Suprapubic skin (tissue), 4 donors: ENCODE measurements at regions not wholly inside any gene's neighbourhood (a gene's known extent, or its start where the extent isn't known, plus 50 kb on each side); places are given as distances from the start of the nearest gene placed in this dataset.

ENCODE experiments used
- POLR2A ChIP-seq, 2 donors: fragments of 450-650 bp; IDR thresholded peaks; one replicate each; pipeline ENCODE4 v1.6.1; 2017; ENCODE audit warnings: antibody characterized with exemption in 2 of 2, mild to moderate bottlenecking in 2 of 2, moderate library complexity in 2 of 2
- POLR2AphosphoS5 ChIP-seq, 3 donors: sonication (generic); formaldehyde crosslinking; IDR thresholded peaks; one replicate each; pipeline ENCODE4 v1.6.1; 2017; ENCODE audit warnings: antibody characterized with exemption in 3 of 3

DNA sequence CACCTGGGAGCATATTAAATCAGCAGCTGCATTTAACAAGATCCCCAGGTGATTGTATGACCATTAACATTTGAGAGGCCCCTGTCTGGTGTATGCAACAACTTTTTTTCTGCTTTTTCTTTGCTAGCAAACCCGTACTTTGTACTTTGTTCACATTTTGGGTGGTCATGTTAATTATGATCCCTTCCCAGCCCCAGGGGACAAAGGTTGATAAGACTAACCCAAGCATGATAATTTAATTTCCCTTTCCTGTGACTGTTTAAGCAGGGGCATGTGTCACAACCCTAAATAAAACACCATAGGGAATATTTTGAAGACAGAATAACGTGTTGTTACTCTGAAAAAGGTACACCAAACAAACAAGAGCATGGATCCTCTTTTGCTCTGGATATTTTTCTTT lies 332.0 kb downstream of the PCDH18 start:
- TF ChIP-seq POLR2AphosphoS5 (IDR thresholded peaks at IDR 0.05) (no peak), POLR2A (IDR thresholded peaks at IDR 0.05) (no peak)
